Panc1 (cell line): ENCODE measurements at regions not wholly inside any gene's neighbourhood (a gene's known extent, or its start where the extent isn't known, plus 50 kb on each side); places are given as distances from the start of the nearest gene placed in this dataset.
A peak's percentile ranks its signal among the peaks of the same experiment; 100 is the strongest.

Source experiments
- ATAC-seq: fragments of 200-7000 bp; cut with Tn5 transposase; 2 replicates; pipeline ENCODE4 v1.9.1; 2020; ENCODE audit warnings: mild to moderate bottlenecking, moderate library complexity
- BruUV-seq: library from RNA; stranded (reverse); fragments of 400-500 nt; replicated peaks from 2 replicates; lab custom pipeline; 2021; lab: Mats Ljungman, UMichigan
- CTCF ChIA-PET: fragments of 300-600 bp; sonication (Branson Sonifier 250); formaldehyde crosslinking; loops from one replicate; lab custom pipeline; 2022; ENCODE audit warnings: antibody characterized with exemption; lab: Charles Lee
- POLR2A ChIA-PET: fragments of 300-600 bp; sonication (Branson Sonifier 250); formaldehyde crosslinking; loops from one replicate; lab custom pipeline; 2022; ENCODE audit warnings: antibody characterized with exemption; lab: Charles Lee
- DNase-seq: peaks from one replicate; pipeline ENCODE4 v3.0.0-alpha.2; 2010; ENCODE audit warnings: low read depth, low spot score
- H3K27ac ChIP-seq: 2 replicates; pipeline ENCODE4 v1.5.1; 2011; ENCODE audit warnings: mild to moderate bottlenecking, low read length, inconsistent platforms
- H3K27me3 ChIP-seq: fragments of 200-500 bp; sonication (Bioruptor generic); 2 replicates; pipeline ENCODE4 v1.6.0; 2014; ENCODE audit warnings: low read length, inconsistent platforms; ENCODE audit not compliant: control insufficient read depth, insufficient read depth
- H3K36me3 ChIP-seq: fragments of 200-500 bp; sonication (Bioruptor generic); 2 replicates; pipeline ENCODE4 v1.5.1; 2014; ENCODE audit warnings: inconsistent platforms, mild to moderate bottlenecking, low read length, moderate library complexity; ENCODE audit not compliant: control insufficient read depth, insufficient read depth
- H3K4me1 ChIP-seq: 2 replicates; pipeline ENCODE4 v1.5.1; 2011; ENCODE audit warnings: inconsistent platforms, mild to moderate bottlenecking, low read length, moderate library complexity; ENCODE audit not compliant: control insufficient read depth, insufficient read depth
- H3K4me3 ChIP-seq, 2 experiments: 2 replicates each; pipeline ENCODE4 v1.5.1; 2011 to 2012; ENCODE audit warnings: low read depth in 2 of 2, low read length in 2 of 2, mild to moderate bottlenecking in 2 of 2, inconsistent platforms in 1 of 2, moderate library complexity in 1 of 2
- H3K9me3 ChIP-seq: fragments of 200-500 bp; sonication (Bioruptor generic); 2 replicates; pipeline ENCODE4 v1.5.1; 2014; ENCODE audit warnings: low read depth, mild to moderate bottlenecking, inconsistent platforms, low read length, moderate library complexity; ENCODE audit not compliant: control insufficient read depth, insufficient read depth
- POLR2AphosphoS5 ChIP-seq: IDR thresholded peaks from 2 replicates; pipeline ENCODE4 v1.6.1; 2012; ENCODE audit warnings: mild to moderate bottlenecking, low read depth, low read length, moderate library complexity
- REST ChIP-seq, 2 experiments: IDR thresholded peaks; 2 replicates each; pipeline ENCODE4 v1.6.1; 2011 to 2012; ENCODE audit warnings: low read depth in 2 of 2, control low read depth in 1 of 2, low read length in 1 of 2, mild to moderate bottlenecking in 1 of 2, moderate library complexity in 1 of 2; ENCODE audit not compliant: insufficient read depth in 1 of 2
- SIN3A ChIP-seq: IDR thresholded peaks from 2 replicates; pipeline ENCODE4 v1.6.1; 2012; ENCODE audit warnings: low read depth, mild to moderate bottlenecking, low read length, moderate library complexity, borderline replicate concordance; ENCODE audit not compliant: insufficient read depth
- TCF7L2 ChIP-seq: IDR thresholded peaks from 2 replicates; pipeline ENCODE4 v1.6.1; 2011; ENCODE audit warnings: mild to moderate bottlenecking, low read depth, low read length, inconsistent platforms
- in situ Hi-C: cut with HindIII; loops from 2 replicates; pipeline ENCODE4 v1.10.0; 2016; ENCODE audit warnings: low sequenced_read_pairs, low pct_unique_long_range_greater_than_20kb
- intact Hi-C: fragments of 100-400 bp; cut with micrococcal nuclease; formaldehyde crosslinking; loops from one replicate; pipeline ENCODE4 v1.10.0; 2022; ENCODE audit not compliant: unreplicated experiment
- TF ChIP-seq, protein P1 (sequence below): fragments of 450-650 bp; IDR thresholded peaks from 2 replicates; pipeline ENCODE4 v1.5.1; 2017; ENCODE audit warnings: mild to moderate bottlenecking

GRCh38 chr9:129440435-129441186 lies 180.3 kb downstream of the C9orf50 start:
- H3K9me3 ChIP-seq: no peaks in the 10 kb centered on the region
- peak overlapping the region; percentile 34; the same call in 1 of the 2 replicates for H3K27ac ChIP-seq
- ATAC-seq (no peak), DNase-seq (no peak)
- H3K4me3 ChIP-seq: no peak overlapping the region
- ChIA-PET POLR2A (no interaction called here), CTCF (no interaction called here)
- TF ChIP-seq POLR2AphosphoS5: no peak
- TF ChIP-seq, protein P1, sequence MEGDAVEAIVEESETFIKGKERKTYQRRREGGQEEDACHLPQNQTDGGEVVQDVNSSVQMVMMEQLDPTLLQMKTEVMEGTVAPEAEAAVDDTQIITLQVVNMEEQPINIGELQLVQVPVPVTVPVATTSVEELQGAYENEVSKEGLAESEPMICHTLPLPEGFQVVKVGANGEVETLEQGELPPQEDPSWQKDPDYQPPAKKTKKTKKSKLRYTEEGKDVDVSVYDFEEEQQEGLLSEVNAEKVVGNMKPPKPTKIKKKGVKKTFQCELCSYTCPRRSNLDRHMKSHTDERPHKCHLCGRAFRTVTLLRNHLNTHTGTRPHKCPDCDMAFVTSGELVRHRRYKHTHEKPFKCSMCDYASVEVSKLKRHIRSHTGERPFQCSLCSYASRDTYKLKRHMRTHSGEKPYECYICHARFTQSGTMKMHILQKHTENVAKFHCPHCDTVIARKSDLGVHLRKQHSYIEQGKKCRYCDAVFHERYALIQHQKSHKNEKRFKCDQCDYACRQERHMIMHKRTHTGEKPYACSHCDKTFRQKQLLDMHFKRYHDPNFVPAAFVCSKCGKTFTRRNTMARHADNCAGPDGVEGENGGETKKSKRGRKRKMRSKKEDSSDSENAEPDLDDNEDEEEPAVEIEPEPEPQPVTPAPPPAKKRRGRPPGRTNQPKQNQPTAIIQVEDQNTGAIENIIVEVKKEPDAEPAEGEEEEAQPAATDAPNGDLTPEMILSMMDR: no peak
- TF ChIP-seq TCF7L2: no peak
- TF ChIP-seq REST (IDR thresholded peaks at IDR 0.05; ENCODE audit: insufficient read depth in 1 of 2, low read depth in 2 of 2, low read length in 1 of 2): no peak
- no peak for TF ChIP-seq SIN3A
- intact Hi-C loops (no loop called here), in situ Hi-C loops (no loop called here)
- no TSS peak for BruUV-seq
- no peaks in the 10 kb centered on the region for H3K27me3 ChIP-seq
- H3K36me3 ChIP-seq: no peaks in the 10 kb centered on the region
- H3K4me1 ChIP-seq: peaks cover 20% of the 10 kb centered on the region

DNA sequence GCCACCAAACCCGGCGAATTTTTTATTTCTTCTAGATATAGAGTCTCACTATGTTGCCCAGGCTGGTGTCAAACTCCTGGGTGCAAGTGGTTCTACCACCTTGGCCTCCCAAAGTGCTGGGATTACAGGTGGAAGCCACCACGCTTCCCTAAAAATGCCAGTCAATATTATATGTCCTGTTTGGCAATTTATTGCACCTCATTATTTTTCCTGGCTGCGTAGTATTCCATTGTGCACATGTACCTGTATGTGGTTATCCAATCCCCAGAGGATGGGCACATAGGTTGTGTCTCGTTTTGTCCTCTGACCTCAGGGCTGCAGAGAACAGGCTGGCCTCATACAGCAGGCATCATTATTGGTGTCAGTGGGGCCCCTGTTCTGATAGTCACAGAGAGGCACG lies 181.7 kb downstream of the C9orf50 start:
- POLR2A ChIA-PET: interaction anchor here (0.7 kb wide), 1 partner anchor 57 kb away, joined by 8 read pairs; no protein-coding TSS in a partner anchor
- Histone ChIP-seq H3K27me3 (no peaks in the 10 kb centered on the region), H3K4me1 (peaks cover 23% of the 10 kb centered on the region), H3K36me3 (no peaks in the 10 kb centered on the region), H3K4me3 (no peak overlapping the region), H3K9me3 (no peaks in the 10 kb centered on the region), H3K27ac (peak overlapping the region; percentile 34; the same call in 1 of the 2 replicates)
- CTCF ChIA-PET: no interaction called here
- TF ChIP-seq REST (IDR thresholded peaks at IDR 0.05; ENCODE audit: insufficient read depth in 1 of 2, low read depth in 2 of 2, low read length in 1 of 2) (no peak), SIN3A (no peak), TCF7L2 (no peak), POLR2AphosphoS5 (no peak)
- TF ChIP-seq, protein P1: no peak
- BruUV-seq: no TSS peak
- DNase-seq: no peak
- in situ Hi-C loops (no loop called here), intact Hi-C loops (no loop called here)
- ATAC-seq: no peak
